ENCODE measurements at regions not wholly inside any gene's neighbourhood (a gene's known extent, or its start where the extent isn't known, plus 50 kb on each side); places are given as distances from the start of the nearest gene placed in this dataset.

DNA sequence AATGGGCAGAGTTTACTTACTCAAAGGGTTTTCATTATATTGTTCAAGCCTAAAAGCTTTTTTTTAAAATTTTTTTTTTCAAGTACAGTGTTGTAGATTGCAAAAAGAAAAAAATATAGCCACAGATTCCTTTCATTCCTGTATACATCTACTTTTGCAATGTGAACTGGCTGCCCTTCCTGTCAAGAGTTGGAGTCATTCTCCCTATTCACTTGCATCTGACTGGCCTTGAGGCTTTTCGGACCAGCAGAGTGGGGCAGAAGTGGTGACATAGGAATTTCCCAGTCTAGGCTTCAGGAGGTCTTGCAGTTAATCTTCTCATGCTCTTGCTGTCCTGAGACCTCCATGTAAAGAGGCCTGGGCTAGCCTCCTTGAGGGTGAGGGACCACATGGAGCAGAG lies 218.3 kb upstream of the CFAP20DC start:
- Histone ChIP-seq H3K36me3 (no peaks in the 10 kb centered on the region), H3K4me3 (no peak overlapping the region), H3K27ac (no peak overlapping the region), H3K9me3 (ENCODE audit: low read depth) (no peaks in the 10 kb centered on the region), H3K4me1 (ENCODE audit: low read depth) (peaks cover 5% of the 10 kb centered on the region), H3K27me3 (peaks cover 6% of the 10 kb centered on the region)
- TF ChIP-seq CTCF (IDR thresholded peaks at IDR 0.05; ENCODE audit: low read depth, low read length), result no peak
- peak in 1 of 2 donors; percentile 53 for DNase-seq (ENCODE audit: low read depth in 1 of 2, low spot score in 1 of 2)

- no peak overlapping the region for H3K27ac ChIP-seq
- DNase-seq (ENCODE audit: low read depth in 1 of 2, low spot score in 1 of 2), result no peak
- H3K9me3 ChIP-seq (ENCODE audit: low read depth), result no peaks in the 10 kb centered on the region
- peaks cover 5% of the 10 kb centered on the region for H3K4me1 ChIP-seq (ENCODE audit: low read depth)
- no peak for TF ChIP-seq CTCF (IDR thresholded peaks at IDR 0.05; ENCODE audit: low read depth, low read length)
- peaks cover 6% of the 10 kb centered on the region for H3K27me3 ChIP-seq
- H3K4me3 ChIP-seq, result no peak overlapping the region
- no peaks in the 10 kb centered on the region for H3K36me3 ChIP-seq
Measured at GRCh38 chr3:59267021-59267420, 217.2 kb upstream of the CFAP20DC start.

DNA sequence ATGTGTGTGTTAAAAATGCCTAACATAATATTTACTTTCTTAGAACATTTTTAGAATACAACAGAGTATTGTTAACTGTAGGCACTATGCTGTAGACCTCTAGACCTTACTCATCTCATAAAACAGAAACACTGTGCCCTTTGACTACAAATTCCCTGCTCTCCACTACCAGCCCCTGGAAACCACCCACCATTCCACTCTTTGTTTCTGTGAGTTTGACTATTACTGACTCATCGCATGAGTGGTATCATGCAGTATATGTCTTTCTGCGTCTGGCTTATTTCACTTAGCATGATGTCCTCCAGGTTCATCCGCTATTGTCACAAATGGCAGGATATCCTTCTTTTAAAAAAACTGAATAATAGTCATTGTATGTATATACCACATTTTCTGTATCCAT lies 216.7 kb upstream of the CFAP20DC start:
- no peak for TF ChIP-seq CTCF (IDR thresholded peaks at IDR 0.05; ENCODE audit: low read depth, low read length)
- DNase-seq (ENCODE audit: low read depth in 1 of 2, low spot score in 1 of 2), result no peak

GRCh38 chr3:59265566-59265965 lies 215.7 kb upstream of the CFAP20DC start:
- H3K9me3 ChIP-seq (ENCODE audit: low read depth), result no peaks in the 10 kb centered on the region
- no peak overlapping the region for H3K4me3 ChIP-seq
- H3K36me3 ChIP-seq, result no peaks in the 10 kb centered on the region
- no peak for TF ChIP-seq CTCF (IDR thresholded peaks at IDR 0.05; ENCODE audit: low read depth, low read length)
- H3K4me1 ChIP-seq (ENCODE audit: low read depth), result peaks cover 5% of the 10 kb centered on the region
- peaks cover 6% of the 10 kb centered on the region for H3K27me3 ChIP-seq
- H3K27ac ChIP-seq, result no peak overlapping the region
- DNase-seq (ENCODE audit: low read depth in 1 of 2, low spot score in 1 of 2), result no peak

More for the DNA sequence above, 216.7 kb upstream of the CFAP20DC start:
- Histone ChIP-seq H3K36me3 (no peaks in the 10 kb centered on the region), H3K4me3 (no peak overlapping the region), H3K9me3 (ENCODE audit: low read depth) (no peaks in the 10 kb centered on the region), H3K4me1 (ENCODE audit: low read depth) (peaks cover 5% of the 10 kb centered on the region), H3K27me3 (peaks cover 6% of the 10 kb centered on the region), H3K27ac (no peak overlapping the region)

- peaks cover 5% of the 10 kb centered on the region for H3K4me1 ChIP-seq (ENCODE audit: low read depth)
- no peaks in the 10 kb centered on the region for H3K36me3 ChIP-seq
- DNase-seq (ENCODE audit: low read depth in 1 of 2, low spot score in 1 of 2), result no peak
- no peak for TF ChIP-seq CTCF (IDR thresholded peaks at IDR 0.05; ENCODE audit: low read depth, low read length)
- no peaks in the 10 kb centered on the region for H3K9me3 ChIP-seq (ENCODE audit: low read depth)
- no peak overlapping the region for H3K4me3 ChIP-seq
- no peaks in the 10 kb centered on the region for H3K27me3 ChIP-seq
- no peak overlapping the region for H3K27ac ChIP-seq
Measured at GRCh38 chr3:59264366-59264765, 214.5 kb upstream of the CFAP20DC start.

DNA sequence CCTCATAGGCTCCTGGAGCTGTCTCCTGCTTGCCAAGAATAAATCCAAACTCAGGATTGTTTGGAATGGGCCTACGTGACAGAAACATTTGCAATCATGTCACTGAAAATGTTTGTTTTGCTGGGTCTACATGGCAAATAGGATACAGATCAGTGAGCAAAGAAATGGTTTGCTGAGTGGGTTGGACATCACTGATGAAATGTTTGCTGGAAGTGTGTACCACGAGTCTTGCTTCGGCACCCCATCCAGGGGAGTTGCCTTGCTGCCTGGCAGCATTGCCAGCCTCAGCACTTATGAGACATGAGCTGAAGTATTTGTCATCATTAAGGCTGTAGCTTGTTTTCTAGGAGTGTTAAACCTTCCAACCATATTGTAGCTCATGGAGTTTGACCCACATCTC lies 213.3 kb upstream of the CFAP20DC start:
- peaks cover 5% of the 10 kb centered on the region for H3K4me1 ChIP-seq (ENCODE audit: low read depth)
- no peak for DNase-seq (ENCODE audit: low read depth in 1 of 2, low spot score in 1 of 2)
- no peak overlapping the region for H3K4me3 ChIP-seq
- no peaks in the 10 kb centered on the region for H3K9me3 ChIP-seq (ENCODE audit: low read depth)
- no peaks in the 10 kb centered on the region for H3K36me3 ChIP-seq
- no peaks in the 10 kb centered on the region for H3K27me3 ChIP-seq
- no peak for TF ChIP-seq CTCF (IDR thresholded peaks at IDR 0.05; ENCODE audit: low read depth, low read length)
- H3K27ac ChIP-seq, result no peak overlapping the region

Measured in cardiac muscle cell (in vitro differentiated cells and primary cell).